GM11168 (cell line): ENCODE measurements at regions not wholly inside any gene's neighbourhood (a gene's known extent, or its start where the extent isn't known, plus 50 kb on each side); places are given as distances from the start of the nearest gene placed in this dataset.
"Not testable (repeated sequence)": the region's sequence is repeated elsewhere in the genome, so short reads cannot be mapped to it uniquely, and the experiment has no call there.

Source experiments
- in situ Hi-C: fragments of 300-500 bp; cut with MboI; formaldehyde crosslinking; loops from one replicate; pipeline ENCODE4 v1.12.0; 2022; ENCODE audit warnings: low sequenced_read_pairs; ENCODE audit not compliant: unreplicated experiment

DNA sequence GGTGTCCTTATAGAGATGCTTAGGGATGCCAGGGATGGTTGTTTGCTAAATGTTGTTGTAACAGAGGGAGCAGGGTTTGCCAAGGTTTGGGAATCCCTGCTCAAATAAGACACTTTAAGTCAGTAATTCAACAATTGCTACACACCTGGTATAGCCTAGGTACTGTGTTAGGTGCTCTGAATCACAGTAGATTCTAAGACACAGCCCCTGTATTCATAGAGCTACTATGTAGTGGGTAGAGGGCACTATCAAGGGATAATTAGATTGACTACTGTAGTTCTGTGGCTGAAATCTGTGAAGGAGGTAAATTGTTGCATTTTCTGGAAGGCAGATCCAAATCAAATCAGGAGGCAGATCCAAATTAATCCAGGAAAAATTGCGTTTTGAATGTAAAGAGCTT, 149.2 kb downstream of the C12orf75 start:
- in situ Hi-C loops: no loop called here

DNA sequence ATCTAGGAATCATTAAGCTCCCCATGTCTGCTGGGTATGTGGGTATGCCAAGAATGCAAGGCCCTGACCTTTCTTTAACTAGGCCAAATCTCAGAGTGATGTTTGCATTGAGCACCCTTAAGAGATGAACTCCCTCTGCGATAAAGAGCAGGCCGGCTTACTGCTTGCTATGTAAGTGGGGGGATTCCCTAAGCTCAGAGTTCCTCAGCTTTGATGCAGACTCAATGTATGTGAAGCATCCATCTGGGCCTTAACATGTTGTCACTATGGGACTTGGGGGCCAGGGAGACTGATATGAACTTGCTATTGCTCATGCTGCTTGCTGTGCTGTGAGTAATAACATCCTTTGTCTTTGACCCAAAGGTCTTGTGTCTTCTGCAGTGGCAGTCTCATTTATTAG, 149.7 kb downstream of the C12orf75 start:
- in situ Hi-C loops: no loop called here

DNA sequence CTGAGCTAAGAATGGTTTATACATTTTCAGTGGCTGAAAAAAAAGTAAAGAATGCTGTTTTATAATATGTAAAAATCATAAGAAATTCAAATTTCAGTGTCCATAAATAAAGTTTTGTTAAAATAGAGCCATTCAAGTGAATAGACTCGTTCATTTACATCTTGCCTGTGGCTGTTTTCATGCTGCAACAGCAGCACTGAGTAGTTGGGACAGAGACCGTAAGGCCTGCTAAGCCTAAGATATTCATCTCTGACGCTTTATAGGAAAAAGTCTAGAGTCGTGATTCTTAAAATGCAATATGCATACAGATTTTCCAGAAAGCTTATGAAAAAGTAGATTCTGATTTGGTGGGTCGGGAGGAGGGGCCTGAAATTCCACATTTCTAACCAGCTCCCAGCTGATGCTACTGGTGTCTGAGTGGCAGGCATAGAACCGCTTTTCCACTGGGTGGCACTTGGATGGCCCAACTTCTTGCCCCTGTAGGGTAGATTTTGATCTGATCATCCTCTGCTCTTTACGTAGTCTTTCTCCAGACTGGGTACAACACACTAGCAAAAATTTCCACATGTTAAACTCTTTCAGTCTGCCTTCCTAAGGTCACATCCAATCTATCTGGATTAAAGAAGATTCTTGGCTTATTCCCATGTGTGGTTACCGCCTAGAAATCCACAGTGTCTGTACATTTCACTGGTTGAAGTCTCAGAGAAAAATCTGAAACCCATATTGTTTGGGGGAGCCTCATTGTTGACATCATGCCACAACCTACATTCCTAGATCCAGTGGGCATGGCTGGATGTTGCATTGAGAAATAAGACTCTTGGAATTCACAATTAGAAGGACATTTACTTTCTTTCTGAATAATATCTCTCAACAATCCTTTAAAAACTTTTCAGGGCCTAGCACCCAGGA, 151.2 kb downstream of the C12orf75 start:
- in situ Hi-C loops: no loop called here

DNA sequence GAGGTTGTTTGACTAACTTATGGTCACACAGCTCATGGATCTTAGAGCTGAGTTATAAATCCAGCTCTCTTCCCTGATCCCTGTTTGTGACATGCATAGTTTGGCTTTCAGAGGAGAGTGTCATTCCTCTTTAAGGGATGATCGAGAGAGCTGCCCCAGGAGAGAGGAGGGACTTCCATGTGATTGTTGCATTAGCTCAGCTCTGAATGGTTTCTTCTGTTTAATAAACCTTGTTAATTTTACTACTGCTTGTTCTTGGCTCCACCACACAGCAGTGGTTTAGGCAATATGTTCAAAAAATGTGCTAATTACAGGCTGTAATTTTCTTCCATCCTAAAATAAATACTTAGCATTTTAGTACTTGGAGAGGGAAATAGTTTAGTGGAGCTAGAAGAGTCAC, 152.5 kb downstream of the C12orf75 start:
- in situ Hi-C loops: no loop called here

DNA sequence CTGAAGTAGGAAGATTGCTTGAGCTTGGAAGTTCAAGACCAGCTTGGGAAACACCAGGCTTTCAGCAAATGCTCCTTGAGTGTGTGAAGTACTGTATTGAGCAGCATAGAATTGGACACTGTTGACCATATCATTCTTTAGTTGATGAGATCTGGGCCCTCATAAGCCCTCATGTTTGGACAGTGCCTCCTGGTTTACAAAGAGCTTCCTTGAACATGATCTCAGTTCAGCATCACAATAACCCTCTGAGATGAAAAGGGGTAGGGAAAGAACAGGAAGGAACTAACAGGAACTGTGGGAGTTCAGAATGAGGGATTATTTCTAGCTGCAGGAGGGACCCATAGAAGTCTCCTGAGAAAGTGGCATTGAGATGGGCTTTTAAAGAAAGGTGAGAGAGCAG, 153.2 kb downstream of the C12orf75 start:
- in situ Hi-C loops: no loop called here

DNA sequence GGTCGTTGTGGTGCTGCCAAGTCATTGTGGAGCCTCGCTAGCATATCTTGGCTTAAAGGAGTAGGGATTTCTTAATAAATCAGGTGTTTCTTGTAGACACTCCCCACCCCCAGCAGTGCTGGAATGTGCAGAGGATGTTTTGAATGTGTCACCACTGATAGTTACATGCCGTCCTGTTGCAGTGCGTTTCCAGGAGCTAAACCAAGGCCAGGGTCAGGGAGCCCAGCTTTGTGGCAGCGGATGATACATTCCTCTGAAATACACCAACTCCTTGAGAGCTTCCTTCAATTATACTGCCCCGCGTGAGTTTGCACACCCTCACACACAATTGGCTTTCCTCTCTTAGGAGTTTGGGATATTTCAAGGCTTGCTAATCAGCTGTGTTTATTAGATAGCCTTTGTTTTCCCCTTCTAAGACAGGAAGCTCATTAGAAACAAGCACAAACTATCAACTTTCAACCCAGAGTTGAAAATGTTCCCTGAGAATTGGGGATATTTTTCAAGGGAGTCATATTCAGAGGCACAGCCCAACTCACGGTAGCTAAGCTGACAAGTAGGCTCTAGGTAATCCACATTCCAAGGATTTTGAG, 154.9 kb downstream of the C12orf75 start:
- in situ Hi-C loops: no loop called here

DNA sequence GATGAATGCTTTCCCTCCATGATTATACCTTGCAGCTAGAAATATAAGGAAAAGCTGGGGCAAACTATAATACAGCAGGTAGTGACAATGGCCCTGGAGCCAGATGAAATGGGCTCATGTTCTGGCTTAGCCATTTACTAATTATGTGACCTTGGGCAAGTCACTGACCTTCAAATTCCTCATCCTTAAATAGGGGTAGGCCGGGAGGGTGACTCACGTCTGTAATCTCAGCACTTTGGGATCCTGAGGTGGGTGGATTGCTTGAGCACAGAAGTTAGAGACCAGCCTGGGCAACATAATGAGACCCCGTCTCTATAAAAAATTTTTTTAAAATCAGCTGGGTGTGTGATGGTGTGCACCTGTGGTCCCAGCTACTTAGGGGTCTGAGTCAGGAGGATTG, 155.4 kb downstream of the C12orf75 start:
- in situ Hi-C loops: no loop called here

DNA sequence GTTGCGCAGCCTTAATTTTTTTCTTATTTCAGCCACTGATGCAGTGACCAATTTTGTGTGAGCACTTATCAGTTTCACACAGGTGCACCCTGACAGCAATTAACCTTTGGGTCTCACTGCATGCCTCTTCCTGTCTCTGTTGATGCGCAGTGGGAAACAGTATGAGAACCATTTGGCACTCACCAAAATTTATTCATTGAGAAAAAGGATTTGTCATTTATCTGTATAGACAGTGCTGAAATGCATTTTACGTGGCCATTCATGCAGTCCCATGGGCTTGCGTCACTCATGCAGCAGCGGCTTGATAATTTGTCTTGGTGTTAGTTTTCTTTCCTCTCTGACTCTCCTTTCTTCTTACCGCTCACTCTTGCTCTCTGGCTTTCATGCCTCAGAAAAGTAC, 157.5 kb downstream of the C12orf75 start:
- in situ Hi-C loops: no loop called here

DNA sequence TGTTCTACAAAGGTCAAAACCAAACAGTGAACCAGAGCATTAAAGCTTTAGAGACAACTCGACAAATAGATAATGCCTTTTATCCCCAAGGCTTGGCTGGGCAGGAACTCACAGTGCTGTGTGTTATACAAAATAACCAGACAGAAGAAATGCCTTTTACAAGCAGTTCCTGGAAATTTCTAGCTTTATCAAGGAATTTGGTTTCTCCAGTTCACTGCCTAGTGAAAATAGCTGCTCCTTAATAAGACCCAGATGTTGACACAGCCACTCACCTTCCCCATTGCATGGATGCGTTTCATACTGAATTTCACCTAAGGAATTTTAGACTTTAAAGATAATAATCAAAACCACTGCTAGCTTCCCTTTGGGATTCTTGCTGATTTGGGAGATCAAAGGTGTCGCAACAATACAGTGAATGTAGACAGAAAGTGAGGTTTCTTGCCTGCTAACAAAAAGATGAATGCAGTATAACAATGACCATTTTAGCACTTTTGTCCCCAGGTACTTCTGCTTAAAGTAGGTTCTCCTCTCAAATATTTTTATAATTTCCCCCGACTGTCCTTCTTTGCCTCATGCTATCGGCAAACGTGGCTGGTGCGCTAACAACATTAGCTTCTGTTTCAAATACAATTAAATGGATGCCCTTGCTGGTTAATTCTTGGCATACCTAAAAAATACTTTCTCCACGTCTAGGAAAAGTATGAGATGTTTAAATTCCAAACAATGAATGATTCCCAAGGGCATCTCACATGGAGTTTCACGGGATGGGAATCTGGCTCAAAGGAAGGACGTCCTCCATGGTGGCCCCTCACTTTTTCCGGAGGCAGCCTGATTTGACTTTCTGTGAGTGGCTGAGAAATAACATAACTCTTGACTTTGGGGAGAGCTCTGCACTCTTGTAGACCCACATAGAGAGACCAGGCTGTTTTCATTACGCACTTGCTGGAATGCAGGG, 162.4 kb downstream of the C12orf75 start:
- in situ Hi-C loops: no loop called here

DNA sequence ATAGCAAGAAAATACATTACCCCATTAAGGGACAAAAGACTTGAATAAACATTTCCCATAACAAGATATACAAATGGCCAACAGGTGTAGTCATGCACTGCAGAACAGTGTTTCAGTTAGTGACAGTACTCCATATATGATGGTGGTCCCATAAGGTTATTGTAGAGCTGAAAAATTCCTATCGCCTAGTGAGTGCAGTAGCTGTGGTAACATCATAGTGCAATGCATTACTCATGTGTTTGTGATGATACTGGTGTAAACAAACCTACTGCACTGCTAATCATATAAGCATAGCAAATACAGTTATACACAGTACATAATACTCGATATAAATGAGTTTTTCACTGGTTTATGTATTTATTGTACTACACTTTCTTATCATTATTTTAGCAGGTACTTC, 168.7 kb downstream of the C12orf75 start:
- in situ Hi-C loops: no loop called here

DNA sequence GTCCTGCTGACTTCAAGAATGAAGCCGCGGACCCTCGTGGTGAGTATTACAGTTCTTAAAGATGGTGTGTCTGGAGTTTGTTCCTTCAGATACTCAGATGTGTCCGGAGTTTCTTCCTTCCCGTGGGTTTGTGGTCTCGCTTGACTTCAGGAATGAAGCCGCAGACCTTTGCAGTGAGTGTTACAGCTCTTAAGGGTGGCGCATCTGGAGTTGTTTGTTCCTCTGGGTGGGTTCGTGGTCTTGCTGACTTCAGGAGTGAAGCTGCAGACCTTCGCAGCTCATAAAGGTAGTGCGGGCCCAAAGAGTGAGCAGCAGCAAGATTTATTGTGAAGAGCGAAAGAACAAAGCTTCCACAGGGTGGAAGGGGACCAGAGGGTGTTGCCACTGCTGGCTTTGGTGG, 170.2 kb downstream of the C12orf75 start:
- in situ Hi-C loops: not testable (repeated sequence)

DNA sequence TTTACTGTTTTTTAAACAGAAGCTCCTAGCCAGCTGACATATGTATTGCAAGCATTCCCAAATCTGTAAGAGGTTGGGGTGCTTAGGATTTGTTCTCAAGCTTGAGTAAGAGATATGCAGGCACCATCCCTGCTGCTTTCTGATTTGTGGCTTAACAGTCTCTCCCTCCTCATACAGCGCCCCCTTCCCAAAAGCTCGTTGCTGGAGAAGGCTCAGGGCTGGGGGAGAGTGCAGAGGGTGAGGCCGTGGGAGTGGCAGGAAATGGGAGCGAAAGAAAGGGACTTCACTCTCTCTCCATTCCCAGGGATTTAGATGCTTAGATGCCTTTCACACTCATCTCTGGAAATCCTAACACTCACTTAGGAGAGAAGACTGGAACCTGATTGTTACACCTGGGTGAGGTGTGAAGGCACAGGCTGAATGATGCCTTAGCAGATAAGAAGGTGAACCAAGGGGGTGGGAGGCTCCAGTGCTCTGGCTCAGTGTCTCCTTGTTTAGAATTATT, 172.0 kb downstream of the C12orf75 start:
- in situ Hi-C loops: no loop called here

DNA sequence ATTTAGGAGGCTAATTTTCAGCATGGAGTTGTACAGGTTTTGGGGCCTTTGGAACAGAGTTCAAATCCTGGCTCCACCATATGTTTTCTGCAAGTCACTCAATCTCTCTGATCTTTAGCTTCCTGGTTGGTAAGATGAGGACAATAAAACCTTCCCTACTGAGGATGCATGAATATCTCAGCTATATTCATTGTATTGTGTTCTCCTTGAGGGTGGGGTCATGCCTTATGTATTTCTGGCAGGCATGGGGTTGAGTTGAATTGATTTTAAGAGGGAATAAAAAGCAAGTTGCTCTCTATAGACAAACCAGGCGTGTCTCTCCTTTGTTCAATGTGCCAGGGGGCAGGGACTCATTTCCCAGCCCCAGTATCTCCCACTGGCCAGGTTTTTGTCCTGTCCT, 173.1 kb downstream of the C12orf75 start:
- in situ Hi-C loops: no loop called here

DNA sequence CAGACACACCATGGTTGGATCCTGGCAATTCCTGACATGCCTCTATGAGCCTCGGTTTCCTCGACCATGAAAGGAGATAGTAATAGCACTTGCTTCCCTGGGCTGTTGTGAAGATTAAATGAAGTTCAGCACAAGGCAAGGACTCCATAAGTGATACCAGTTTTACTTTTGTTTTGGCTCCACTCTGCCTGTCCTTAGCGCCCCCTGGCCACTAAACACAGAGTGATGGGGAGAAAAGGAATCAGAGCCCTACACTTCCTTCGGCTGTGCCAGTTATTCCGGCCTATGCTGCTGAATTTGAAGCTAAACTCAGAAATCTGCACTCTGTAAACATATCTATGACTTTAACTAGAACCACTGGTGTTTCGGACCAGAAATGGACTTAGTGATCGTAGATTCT, 173.8 kb downstream of the C12orf75 start:
- in situ Hi-C loops: no loop called here

DNA sequence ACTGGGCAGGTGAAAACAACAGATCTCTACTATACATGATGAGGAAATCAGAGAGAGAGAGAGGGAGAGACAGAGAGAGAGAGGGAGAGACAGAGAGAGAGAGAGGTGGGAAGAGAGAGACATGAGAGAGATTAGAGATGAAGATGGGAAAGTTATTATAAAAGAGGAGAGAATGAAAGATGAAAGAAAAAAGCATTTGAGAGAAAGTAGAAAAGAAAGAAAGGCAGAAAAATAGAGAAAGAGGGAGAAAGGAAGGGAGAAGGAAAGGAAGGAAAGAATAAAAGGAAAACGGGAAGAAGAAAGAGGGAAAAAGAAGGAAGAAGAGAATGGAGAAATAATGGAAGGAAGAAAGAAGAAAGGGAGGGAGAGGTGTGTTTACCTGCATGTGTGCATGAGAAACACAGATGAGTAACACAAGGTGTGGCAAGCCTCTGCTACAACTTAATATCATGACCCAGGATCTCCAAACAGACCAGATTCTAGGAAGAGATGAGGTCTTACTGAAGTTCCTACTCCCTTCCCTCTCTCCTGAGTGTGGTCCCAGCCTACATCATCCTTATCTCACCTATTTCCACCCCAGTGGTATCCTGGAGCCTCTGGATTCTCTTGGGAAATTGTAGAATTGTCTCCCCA, 176.3 kb downstream of the C12orf75 start:
- in situ Hi-C loops: no loop called here

DNA sequence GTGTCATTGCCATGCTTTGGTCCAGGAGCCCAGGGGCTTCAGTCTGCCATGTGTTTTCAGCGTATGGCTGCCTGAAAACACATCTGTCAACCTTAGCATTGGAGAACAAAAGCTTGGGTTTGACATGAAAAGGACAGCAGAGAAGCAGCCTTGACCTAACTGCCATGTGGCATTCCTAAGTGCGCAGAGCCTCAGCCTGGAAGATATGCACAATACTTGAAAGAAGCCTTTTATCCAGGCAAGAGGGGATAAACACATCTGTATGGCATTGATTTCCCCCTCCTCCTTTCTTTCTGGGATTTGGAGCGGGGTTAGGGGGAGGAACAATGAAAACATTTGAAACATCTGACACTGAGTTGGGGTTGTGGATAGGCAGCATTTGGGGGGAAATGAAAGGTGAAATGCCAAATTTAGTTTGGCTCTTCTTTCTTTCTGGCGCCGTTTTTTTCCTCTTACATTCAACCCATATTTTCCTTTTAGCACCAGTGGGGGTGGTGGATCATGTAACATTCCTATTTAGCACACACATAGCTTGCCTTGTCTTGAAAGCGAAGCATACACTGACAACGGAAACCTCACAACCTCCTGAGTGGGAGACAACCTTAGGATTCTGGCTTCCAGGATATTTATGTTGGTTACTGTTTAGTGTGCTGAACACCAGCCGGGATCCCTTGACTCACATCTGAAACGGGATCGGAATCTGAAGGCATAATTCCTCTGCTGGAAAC, 177.0 kb downstream of the C12orf75 start:
- in situ Hi-C loops: no loop called here

DNA sequence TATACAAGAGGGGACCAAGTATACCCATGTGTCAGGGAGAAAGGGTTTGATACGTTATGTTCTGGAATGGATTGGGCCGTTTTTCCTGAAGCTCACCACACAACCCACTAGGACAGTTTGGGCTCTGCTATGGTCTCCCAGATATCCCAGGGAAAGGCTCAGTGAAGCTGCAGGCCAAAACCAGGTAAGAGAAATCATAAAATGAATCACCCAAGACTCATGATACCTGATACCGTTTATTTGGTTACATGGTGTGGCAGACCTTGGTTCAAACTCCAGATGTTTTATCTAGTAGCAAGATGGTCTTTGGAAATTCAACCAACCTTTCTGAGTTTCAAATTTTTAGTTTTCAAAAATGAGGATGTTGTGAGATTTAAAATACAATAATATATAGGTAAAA, 177.6 kb downstream of the C12orf75 start:
- in situ Hi-C loops: no loop called here

DNA sequence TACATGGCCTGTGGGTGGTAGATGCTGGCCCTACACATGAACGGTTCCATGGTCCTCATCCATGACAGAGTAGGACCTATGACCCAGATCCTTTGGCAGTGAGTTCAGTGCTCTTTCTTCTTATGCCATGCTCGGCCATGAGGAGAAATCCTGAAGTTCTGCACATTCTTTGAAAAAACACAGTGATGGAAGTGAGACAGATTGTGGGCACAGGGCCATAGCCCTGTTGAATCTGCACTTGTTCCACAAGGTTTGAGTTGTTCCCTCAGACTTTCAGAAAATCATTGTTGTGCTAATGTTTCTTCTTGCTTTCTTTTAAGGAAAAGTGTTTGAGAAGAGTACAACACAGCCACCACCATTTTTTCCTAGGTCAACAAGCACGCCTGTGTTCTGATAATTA, 180.0 kb downstream of the C12orf75 start:
- in situ Hi-C loops: no loop called here

DNA sequence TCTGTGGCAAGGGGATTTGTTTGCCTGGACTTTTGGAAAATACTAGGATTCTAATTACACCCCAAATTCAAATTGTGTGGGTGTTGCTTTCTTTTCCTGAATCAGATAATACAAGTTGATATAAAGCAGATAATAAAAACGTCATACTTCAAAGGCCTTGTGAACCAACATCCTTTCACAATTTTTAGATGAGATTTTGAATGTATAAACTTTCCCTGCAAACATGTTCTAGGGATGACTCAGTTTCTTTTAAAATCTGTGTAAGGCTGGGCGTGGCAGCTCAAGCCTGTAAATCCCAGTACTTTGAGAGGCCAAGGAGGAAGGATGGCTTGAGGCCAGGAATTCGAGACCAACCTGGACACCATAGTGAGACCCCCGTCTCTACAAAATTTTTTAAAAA, 182.4 kb downstream of the C12orf75 start:
- in situ Hi-C loops: not testable (repeated sequence)
